Neural cell (in vitro differentiated cells): ENCODE measurements at regions not wholly inside any gene's neighbourhood (a gene's known extent, or its start where the extent isn't known, plus 50 kb on each side); places are given as distances from the start of the nearest gene placed in this dataset.

Experiments
- EZH2 ChIP-seq: fragments of 200-600, 300-800 bp; shearing (Covaris generic), sonication (generic); IDR thresholded peaks from 2 replicates; pipeline ENCODE4 v1.6.1; 2014; ENCODE audit warnings: antibody characterized with exemption, low read length, borderline replicate concordance, mild to moderate bottlenecking; ENCODE audit not compliant: insufficient read depth, poor library complexity, severe bottlenecking
- POLR2AphosphoS5 ChIP-seq: IDR thresholded peaks from 2 replicates; pipeline ENCODE4 v1.6.1; 2012
- SMC3 ChIP-seq: fragments of 450-650 bp; conservative IDR thresholded peaks from 2 replicates; pipeline ENCODE4 v1.6.1; 2014; ENCODE audit warnings: antibody characterized with exemption, mild to moderate bottlenecking, moderate library complexity; ENCODE audit not compliant: poor library complexity
- TF ChIP-seq, protein P1 (sequence below): fragments of 450-650 bp; IDR thresholded peaks from 2 replicates; pipeline ENCODE4 v1.5.1; 2014; ENCODE audit warnings: antibody characterized with exemption, mild to moderate bottlenecking, moderate library complexity; ENCODE audit not compliant: poor library complexity, severe bottlenecking

DNA sequence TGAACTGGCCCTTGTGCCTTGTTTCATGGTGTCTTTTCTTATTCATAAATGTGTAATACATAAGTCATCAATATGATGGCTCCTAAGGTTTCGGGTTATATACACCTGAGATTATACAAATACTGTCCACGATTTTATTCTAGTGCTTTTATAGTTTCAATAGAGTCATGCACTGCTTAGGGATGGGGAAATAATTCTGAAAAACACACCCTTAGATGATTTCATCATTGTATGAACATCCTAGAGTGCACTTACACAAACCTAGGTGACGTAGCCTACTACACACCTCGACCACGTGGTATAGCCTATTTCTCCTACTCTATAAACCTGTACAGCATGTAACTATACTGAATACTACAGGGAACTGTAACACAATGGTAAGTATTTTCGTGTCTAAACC lies 988.8 kb upstream of the NR2F2 start:
- TF ChIP-seq SMC3 (no peak), POLR2AphosphoS5 (no peak), EZH2 (no peak)
- TF ChIP-seq, protein P1, sequence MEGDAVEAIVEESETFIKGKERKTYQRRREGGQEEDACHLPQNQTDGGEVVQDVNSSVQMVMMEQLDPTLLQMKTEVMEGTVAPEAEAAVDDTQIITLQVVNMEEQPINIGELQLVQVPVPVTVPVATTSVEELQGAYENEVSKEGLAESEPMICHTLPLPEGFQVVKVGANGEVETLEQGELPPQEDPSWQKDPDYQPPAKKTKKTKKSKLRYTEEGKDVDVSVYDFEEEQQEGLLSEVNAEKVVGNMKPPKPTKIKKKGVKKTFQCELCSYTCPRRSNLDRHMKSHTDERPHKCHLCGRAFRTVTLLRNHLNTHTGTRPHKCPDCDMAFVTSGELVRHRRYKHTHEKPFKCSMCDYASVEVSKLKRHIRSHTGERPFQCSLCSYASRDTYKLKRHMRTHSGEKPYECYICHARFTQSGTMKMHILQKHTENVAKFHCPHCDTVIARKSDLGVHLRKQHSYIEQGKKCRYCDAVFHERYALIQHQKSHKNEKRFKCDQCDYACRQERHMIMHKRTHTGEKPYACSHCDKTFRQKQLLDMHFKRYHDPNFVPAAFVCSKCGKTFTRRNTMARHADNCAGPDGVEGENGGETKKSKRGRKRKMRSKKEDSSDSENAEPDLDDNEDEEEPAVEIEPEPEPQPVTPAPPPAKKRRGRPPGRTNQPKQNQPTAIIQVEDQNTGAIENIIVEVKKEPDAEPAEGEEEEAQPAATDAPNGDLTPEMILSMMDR: no peak
